Hepatocyte (in vitro differentiated cells): ENCODE measurements at regions not wholly inside any gene's neighbourhood (a gene's known extent, or its start where the extent isn't known, plus 50 kb on each side); places are given as distances from the start of the nearest gene placed in this dataset.

ENCODE experiments used
- CTCF ChIP-seq: fragments of 200-600 bp; sonication (generic); IDR thresholded peaks from 2 replicates; pipeline ENCODE4 v1.5.1; 2016; ENCODE audit warnings: antibody characterized with exemption, mild to moderate bottlenecking; ENCODE audit not compliant: poor library complexity
- EZH2phosphoT487 ChIP-seq: fragments of 200-600 bp; sonication (generic); IDR thresholded peaks from one replicate; pipeline ENCODE4 v1.6.1; 2018; ENCODE audit warnings: antibody characterized with exemption, mild to moderate bottlenecking, low read depth, moderate library complexity; ENCODE audit not compliant: unreplicated experiment, severe bottlenecking

GRCh38 chr5:29113516-29113915, 2075.1 kb upstream of the CDH9 start:
- TF ChIP-seq CTCF, result no peak
- no peak for TF ChIP-seq EZH2phosphoT487
